ENCODE measurements at regions not wholly inside any gene's neighbourhood (a gene's known extent, or its start where the extent isn't known, plus 50 kb on each side); places are given as distances from the start of the nearest gene placed in this dataset.

- H3K27me3 ChIP-seq (ENCODE audit: insufficient read depth, poor library complexity, severe bottlenecking): peaks cover 2% of the 10 kb centered on the region
- DNase-seq (ENCODE audit: low spot score) (no peak), ATAC-seq (ENCODE audit: low read depth) (no peak)
- H3K4me1 ChIP-seq (ENCODE audit: insufficient read depth, poor library complexity, severe bottlenecking): no peaks in the 10 kb centered on the region
- no peaks in the 10 kb centered on the region for H3K9me3 ChIP-seq (ENCODE audit: severe bottlenecking)
- no peak overlapping the region for H3K27ac ChIP-seq (ENCODE audit: poor library complexity, severe bottlenecking)
- no peaks in the 10 kb centered on the region for H3K36me3 ChIP-seq (ENCODE audit: low read depth)
- no peak overlapping the region for H3K4me3 ChIP-seq (ENCODE audit: severe bottlenecking)
- no peak for TF ChIP-seq CTCF (IDR thresholded peaks at IDR 0.05; ENCODE audit: poor library complexity, severe bottlenecking)
Measured at GRCh38 chr11:32489464-32489863, 54.1 kb upstream of the WT1 start.

GRCh38 chr11:32487270-32487669 is 51.9 kb upstream of the WT1 start:
- Histone ChIP-seq H3K36me3 (ENCODE audit: low read depth) (no peaks in the 10 kb centered on the region), H3K4me1 (ENCODE audit: insufficient read depth, poor library complexity, severe bottlenecking) (no peaks in the 10 kb centered on the region), H3K9me3 (ENCODE audit: severe bottlenecking) (no peaks in the 10 kb centered on the region), H3K4me3 (ENCODE audit: severe bottlenecking) (no peak overlapping the region), H3K27ac (ENCODE audit: poor library complexity, severe bottlenecking) (no peak overlapping the region), H3K27me3 (ENCODE audit: insufficient read depth, poor library complexity, severe bottlenecking) (no peaks in the 10 kb centered on the region)
- DNase-seq (ENCODE audit: low spot score) (no peak), ATAC-seq (ENCODE audit: low read depth) (0 out of 3 replicates have a peak, but pooled peaks have one; percentile 40)
- peak; percentile 10 for TF ChIP-seq CTCF (IDR thresholded peaks at IDR 0.05; ENCODE audit: poor library complexity, severe bottlenecking)

GRCh38 chr11:32485733-32486132 is 50.4 kb upstream of the WT1 start:
- Histone ChIP-seq H3K9me3 (ENCODE audit: severe bottlenecking) (no peaks in the 10 kb centered on the region), H3K36me3 (ENCODE audit: low read depth) (no peaks in the 10 kb centered on the region), H3K27ac (ENCODE audit: poor library complexity, severe bottlenecking) (no peak overlapping the region), H3K4me3 (ENCODE audit: severe bottlenecking) (no peak overlapping the region), H3K4me1 (ENCODE audit: insufficient read depth, poor library complexity, severe bottlenecking) (no peaks in the 10 kb centered on the region), H3K27me3 (ENCODE audit: insufficient read depth, poor library complexity, severe bottlenecking) (no peaks in the 10 kb centered on the region)
- DNase-seq (ENCODE audit: low spot score) (no peak), ATAC-seq (ENCODE audit: low read depth) (no peak)
- no peak for TF ChIP-seq CTCF (IDR thresholded peaks at IDR 0.05; ENCODE audit: poor library complexity, severe bottlenecking)
